ENCODE measurements at regions not wholly inside any gene's neighbourhood (a gene's known extent, or its start where the extent isn't known, plus 50 kb on each side); places are given as distances from the start of the nearest gene placed in this dataset.
A peak's percentile ranks its signal among the peaks of the same experiment; 100 is the strongest.

DNA sequence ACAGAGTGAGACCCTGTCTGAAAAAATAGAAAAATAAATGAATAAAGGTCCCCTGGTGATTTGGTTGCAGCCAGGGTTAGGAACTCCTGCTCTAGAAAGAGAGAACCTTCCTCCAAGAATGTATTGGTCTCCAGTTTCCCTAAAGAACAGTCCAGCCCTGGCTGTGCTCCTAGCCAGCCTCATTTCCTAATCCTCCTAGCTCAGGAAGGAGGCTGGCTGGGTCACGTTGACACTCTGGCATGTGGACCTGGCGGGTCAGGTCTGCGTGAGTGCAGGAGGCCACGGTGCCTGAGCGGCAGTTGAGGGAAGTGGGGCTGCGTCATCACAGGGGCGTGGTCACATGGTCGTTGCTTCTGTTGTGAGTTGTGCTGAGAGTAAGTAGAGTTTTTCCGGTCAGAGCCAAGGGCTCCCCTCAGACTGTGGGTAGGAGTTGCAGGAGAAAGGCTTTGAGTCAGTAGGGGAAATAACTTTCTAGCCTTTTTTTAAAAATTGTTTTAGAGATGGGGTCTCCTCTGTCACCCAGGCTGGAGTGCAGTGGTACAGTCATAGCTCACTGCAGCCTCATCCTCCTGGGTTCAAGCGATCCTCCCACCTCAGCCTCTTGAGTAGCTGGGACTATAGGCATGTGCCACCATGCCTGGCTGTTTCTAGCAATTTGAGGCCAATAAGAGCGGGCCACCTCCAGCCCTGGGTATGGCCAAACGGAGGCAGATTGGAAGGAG is 194.0 kb upstream of the CIBAR2 start (continued):
- TF ChIP-seq ZBTB40 (IDR thresholded peaks at IDR 0.05) (no peak), ZBTB40 (CRISPR knock-in tag; IDR thresholded peaks at IDR 0.05) (peak; percentile 88), HNRNPH1 (optimal IDR thresholded peaks at IDR 0.05; ENCODE audit: low read depth, low read length) (no peak), ZNF333 (CRISPR knock-in tag; IDR thresholded peaks at IDR 0.05; ENCODE audit: borderline replicate concordance) (no peak; the same call in 1 of the 2 replicates), ZNF513 (CRISPR knock-in tag; conservative IDR thresholded peaks at IDR 0.05) (no peak), NFIB (CRISPR knock-in tag; IDR thresholded peaks at IDR 0.05; ENCODE audit: borderline replicate concordance) (no peak), ZNF839 (CRISPR knock-in tag; IDR thresholded peaks at IDR 0.05; ENCODE audit: borderline replicate concordance) (no peak), ZNF431 (CRISPR knock-in tag; IDR thresholded peaks at IDR 0.05; ENCODE audit: borderline replicate concordance, low read depth) (peak; percentile 45), ZNF350 (CRISPR knock-in tag; IDR thresholded peaks at IDR 0.05; ENCODE audit: borderline replicate concordance, low read depth) (peak; percentile 50; the same call in 1 of the 2 replicates), ZNF605 (CRISPR knock-in tag; IDR thresholded peaks at IDR 0.05) (peak; percentile 95)
- TF ChIP-seq, protein P1, sequence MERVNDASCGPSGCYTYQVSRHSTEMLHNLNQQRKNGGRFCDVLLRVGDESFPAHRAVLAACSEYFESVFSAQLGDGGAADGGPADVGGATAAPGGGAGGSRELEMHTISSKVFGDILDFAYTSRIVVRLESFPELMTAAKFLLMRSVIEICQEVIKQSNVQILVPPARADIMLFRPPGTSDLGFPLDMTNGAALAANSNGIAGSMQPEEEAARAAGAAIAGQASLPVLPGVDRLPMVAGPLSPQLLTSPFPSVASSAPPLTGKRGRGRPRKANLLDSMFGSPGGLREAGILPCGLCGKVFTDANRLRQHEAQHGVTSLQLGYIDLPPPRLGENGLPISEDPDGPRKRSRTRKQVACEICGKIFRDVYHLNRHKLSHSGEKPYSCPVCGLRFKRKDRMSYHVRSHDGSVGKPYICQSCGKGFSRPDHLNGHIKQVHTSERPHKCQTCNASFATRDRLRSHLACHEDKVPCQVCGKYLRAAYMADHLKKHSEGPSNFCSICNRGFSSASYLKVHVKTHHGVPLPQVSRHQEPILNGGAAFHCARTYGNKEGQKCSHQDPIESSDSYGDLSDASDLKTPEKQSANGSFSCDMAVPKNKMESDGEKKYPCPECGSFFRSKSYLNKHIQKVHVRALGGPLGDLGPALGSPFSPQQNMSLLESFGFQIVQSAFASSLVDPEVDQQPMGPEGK (CRISPR knock-in tag; IDR thresholded peaks at IDR 0.05), result peak; percentile 73
- TF ChIP-seq, protein P2, sequence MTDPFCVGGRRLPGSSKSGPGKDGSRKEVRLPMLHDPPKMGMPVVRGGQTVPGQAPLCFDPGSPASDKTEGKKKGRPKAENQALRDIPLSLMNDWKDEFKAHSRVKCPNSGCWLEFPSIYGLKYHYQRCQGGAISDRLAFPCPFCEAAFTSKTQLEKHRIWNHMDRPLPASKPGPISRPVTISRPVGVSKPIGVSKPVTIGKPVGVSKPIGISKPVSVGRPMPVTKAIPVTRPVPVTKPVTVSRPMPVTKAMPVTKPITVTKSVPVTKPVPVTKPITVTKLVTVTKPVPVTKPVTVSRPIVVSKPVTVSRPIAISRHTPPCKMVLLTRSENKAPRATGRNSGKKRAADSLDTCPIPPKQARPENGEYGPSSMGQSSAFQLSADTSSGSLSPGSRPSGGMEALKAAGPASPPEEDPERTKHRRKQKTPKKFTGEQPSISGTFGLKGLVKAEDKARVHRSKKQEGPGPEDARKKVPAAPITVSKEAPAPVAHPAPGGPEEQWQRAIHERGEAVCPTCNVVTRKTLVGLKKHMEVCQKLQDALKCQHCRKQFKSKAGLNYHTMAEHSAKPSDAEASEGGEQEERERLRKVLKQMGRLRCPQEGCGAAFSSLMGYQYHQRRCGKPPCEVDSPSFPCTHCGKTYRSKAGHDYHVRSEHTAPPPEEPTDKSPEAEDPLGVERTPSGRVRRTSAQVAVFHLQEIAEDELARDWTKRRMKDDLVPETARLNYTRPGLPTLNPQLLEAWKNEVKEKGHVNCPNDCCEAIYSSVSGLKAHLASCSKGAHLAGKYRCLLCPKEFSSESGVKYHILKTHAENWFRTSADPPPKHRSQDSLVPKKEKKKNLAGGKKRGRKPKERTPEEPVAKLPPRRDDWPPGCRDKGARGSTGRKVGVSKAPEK (CRISPR knock-in tag; IDR thresholded peaks at IDR 0.05; ENCODE audit: borderline replicate concordance), result no peak
